Activated CD8-positive, alpha-beta T cell treated with anti-CD3 and anti-CD28 coated beads for 36 hours (primary cell): ENCODE measurements at regions not wholly inside any gene's neighbourhood (a gene's known extent, or its start where the extent isn't known, plus 50 kb on each side); places are given as distances from the start of the nearest gene placed in this dataset.

Experiments
- ATAC-seq: fragments of 200-7000 bp; cut with Tn5 transposase; one replicate; pipeline ENCODE4 v1.10.0; 2021; ENCODE audit warnings: mild to moderate bottlenecking, moderate library complexity
- CTCF ChIA-PET: fragments of 350-600 bp; sonication (Branson Sonifier 250); formaldehyde crosslinking; loops from one replicate; lab custom pipeline; 2021; ENCODE audit warnings: antibody characterized with exemption; lab: Charles Lee
- POLR2A ChIA-PET: fragments of 350-600 bp; sonication (Branson Sonifier 250); formaldehyde crosslinking; loops from one replicate; lab custom pipeline; 2021; ENCODE audit warnings: antibody characterized with exemption; lab: Charles Lee
- DNase-seq: peaks from one replicate; pipeline ENCODE4 v3.0.0-alpha.2; 2020
- H3K27ac Mint-ChIP-seq: one replicate; pipeline ENCODE4 v1.8.0; 2021; ENCODE audit warnings: mild to moderate bottlenecking, mixed read lengths
- H3K27me3 Mint-ChIP-seq: one replicate; pipeline ENCODE4 v1.8.0; 2021; ENCODE audit warnings: mixed read lengths
- H3K36me3 Mint-ChIP-seq: one replicate; pipeline ENCODE4 v1.8.0; 2021; ENCODE audit warnings: low read depth, mixed read lengths
- H3K4me1 Mint-ChIP-seq: one replicate; pipeline ENCODE4 v1.8.0; 2021; ENCODE audit warnings: low read depth, mixed read lengths
- H3K4me3 Mint-ChIP-seq: one replicate; pipeline ENCODE4 v1.8.0; 2021; ENCODE audit warnings: mild to moderate bottlenecking, moderate library complexity, mixed read lengths
- H3K9me3 Mint-ChIP-seq: one replicate; pipeline ENCODE4 v1.8.0; 2021; ENCODE audit warnings: mixed read lengths
- CTCF ChIP-seq: fragments of 200-600 bp; IDR thresholded peaks from one replicate; pipeline ENCODE4 v1.8.0; 2022; ENCODE audit warnings: antibody characterized with exemption, mild to moderate bottlenecking
- intact Hi-C: fragments of 100-400 bp; cut with micrococcal nuclease; formaldehyde crosslinking; loops from one replicate; pipeline ENCODE4 v1.10.0; 2022

GRCh38 chr1:189289346-189289745 is 1188.3 kb downstream of the BRINP3 start:
- no peak overlapping the region for H3K4me3 Mint-ChIP-seq
- POLR2A ChIA-PET, result no interaction called here
- DNase-seq, result no peak
- intact Hi-C loops, result no loop called here
- no peak overlapping the region for H3K27ac Mint-ChIP-seq
- no peaks in the 10 kb centered on the region for H3K4me1 Mint-ChIP-seq
- CTCF ChIA-PET, result no interaction called here
- no peaks in the 10 kb centered on the region for H3K36me3 Mint-ChIP-seq
- no peaks in the 10 kb centered on the region for H3K27me3 Mint-ChIP-seq
- H3K9me3 Mint-ChIP-seq, result peaks cover 5% of the 10 kb centered on the region
- no peak for TF ChIP-seq CTCF
- no peak for ATAC-seq

- no peak for TF ChIP-seq CTCF
- ATAC-seq, result no peak
- Mint-ChIP-seq H3K27me3 (no peaks in the 10 kb centered on the region), H3K36me3 (no peaks in the 10 kb centered on the region), H3K27ac (no peak overlapping the region), H3K4me1 (no peaks in the 10 kb centered on the region), H3K9me3 (peaks cover 18% of the 10 kb centered on the region), H3K4me3 (no peak overlapping the region)
- ChIA-PET POLR2A (no interaction called here), CTCF (no interaction called here)
- intact Hi-C loops, result no loop called here
- no peak for DNase-seq
These were observed 1176.4 kb downstream of the BRINP3 start for GRCh38 chr1:189301235-189301634.

GRCh38 chr1:189305279-189305678 is 1172.4 kb downstream of the BRINP3 start:
- Mint-ChIP-seq H3K4me1 (no peaks in the 10 kb centered on the region), H3K27ac (no peak overlapping the region), H3K9me3 (peaks cover 4% of the 10 kb centered on the region), H3K36me3 (no peaks in the 10 kb centered on the region), H3K27me3 (no peaks in the 10 kb centered on the region), H3K4me3 (no peak overlapping the region)
- ChIA-PET POLR2A (no interaction called here), CTCF (no interaction called here)
- ATAC-seq (no peak), DNase-seq (no peak)
- no peak for TF ChIP-seq CTCF
- intact Hi-C loops, result no loop called here

GRCh38 chr1:189311915-189312314 is 1165.7 kb downstream of the BRINP3 start:
- POLR2A ChIA-PET, result no interaction called here
- no peaks in the 10 kb centered on the region for H3K36me3 Mint-ChIP-seq
- H3K27ac Mint-ChIP-seq, result no peak overlapping the region
- intact Hi-C loops, result no loop called here
- CTCF ChIA-PET, result no interaction called here
- no peak overlapping the region for H3K4me3 Mint-ChIP-seq
- TF ChIP-seq CTCF, result no peak
- DNase-seq (no peak), ATAC-seq (no peak)
- no peaks in the 10 kb centered on the region for H3K4me1 Mint-ChIP-seq
- no peaks in the 10 kb centered on the region for H3K27me3 Mint-ChIP-seq
- peaks cover 8% of the 10 kb centered on the region for H3K9me3 Mint-ChIP-seq

- ATAC-seq, result no peak
- H3K27ac Mint-ChIP-seq, result no peak overlapping the region
- ChIA-PET CTCF (no interaction called here), POLR2A (no interaction called here)
- no peak for DNase-seq
- no peak for TF ChIP-seq CTCF
- no peaks in the 10 kb centered on the region for H3K27me3 Mint-ChIP-seq
- H3K36me3 Mint-ChIP-seq, result no peaks in the 10 kb centered on the region
- no peak overlapping the region for H3K4me3 Mint-ChIP-seq
- intact Hi-C loops, result no loop called here
- no peaks in the 10 kb centered on the region for H3K4me1 Mint-ChIP-seq
- H3K9me3 Mint-ChIP-seq, result peaks cover 8% of the 10 kb centered on the region
These were observed 1165.2 kb downstream of the BRINP3 start for GRCh38 chr1:189312499-189312898.
